ENCODE measurements at regions not wholly inside any gene's neighbourhood (a gene's known extent, or its start where the extent isn't known, plus 50 kb on each side); places are given as distances from the start of the nearest gene placed in this dataset.

DNA sequence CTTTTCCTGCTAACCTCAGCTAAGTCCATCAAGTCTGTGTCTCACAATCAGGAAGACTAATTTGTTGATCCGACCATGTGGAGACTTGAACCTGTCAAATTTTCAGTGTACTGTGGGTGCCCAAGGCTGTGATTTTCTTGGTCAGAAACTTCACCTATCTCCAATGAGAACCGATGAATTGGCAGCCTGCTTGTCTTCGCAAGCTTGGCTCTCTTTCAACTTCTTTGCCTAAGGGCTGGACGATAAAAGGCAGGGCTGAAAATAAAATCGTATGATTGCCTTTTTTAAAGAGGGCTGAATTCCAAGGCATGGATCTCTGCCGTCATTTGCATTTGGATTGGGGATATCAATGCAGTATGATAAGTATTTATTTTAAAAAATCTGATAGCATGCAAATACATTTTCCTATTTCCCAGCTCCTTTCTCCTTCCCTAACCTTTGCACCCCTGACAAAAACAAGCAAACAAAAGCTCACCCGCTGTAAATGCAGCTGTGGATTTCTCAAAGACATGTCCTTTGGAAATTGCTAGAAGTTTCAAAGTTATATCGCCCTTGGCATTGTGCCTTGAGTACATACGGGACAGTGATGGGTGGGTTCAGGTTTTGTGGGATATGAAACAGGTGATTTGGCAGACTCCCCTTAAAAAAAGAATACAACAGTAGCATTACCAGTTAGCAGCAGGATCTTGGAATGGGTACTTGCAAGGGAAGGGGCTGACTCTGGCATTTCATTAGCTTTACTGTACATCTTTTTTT, 80.6 kb downstream of the NPTX2 start:
- no peaks in the 10 kb centered on the region for H3K36me3 ChIP-seq (ENCODE audit: insufficient read depth)
- H3K4me1 Mint-ChIP-seq: no peaks in the 10 kb centered on the region
- TF ChIP-seq EZH2phosphoT487 (IDR thresholded peaks at IDR 0.05; ENCODE audit: unreplicated experiment) (no peak), POLR2AphosphoS5 (IDR thresholded peaks at IDR 0.05; ENCODE audit: low read depth) (no peak), EZH2 (IDR thresholded peaks at IDR 0.05; ENCODE audit: low read depth, unreplicated experiment) (no peak), CREB1 (CRISPR knock-in tag; IDR thresholded peaks at IDR 0.05; ENCODE audit: low read depth) (no peak), JUNB (IDR thresholded peaks at IDR 0.05; ENCODE audit: unreplicated experiment) (no peak), ZNF331 (CRISPR knock-in tag; IDR thresholded peaks at IDR 0.05; ENCODE audit: low read depth) (no peak), STAT1 (IDR thresholded peaks at IDR 0.05; ENCODE audit: unreplicated experiment) (no peak), ZNF114 (CRISPR knock-in tag; IDR thresholded peaks at IDR 0.05) (no peak)
- TF ChIP-seq, protein P1, sequence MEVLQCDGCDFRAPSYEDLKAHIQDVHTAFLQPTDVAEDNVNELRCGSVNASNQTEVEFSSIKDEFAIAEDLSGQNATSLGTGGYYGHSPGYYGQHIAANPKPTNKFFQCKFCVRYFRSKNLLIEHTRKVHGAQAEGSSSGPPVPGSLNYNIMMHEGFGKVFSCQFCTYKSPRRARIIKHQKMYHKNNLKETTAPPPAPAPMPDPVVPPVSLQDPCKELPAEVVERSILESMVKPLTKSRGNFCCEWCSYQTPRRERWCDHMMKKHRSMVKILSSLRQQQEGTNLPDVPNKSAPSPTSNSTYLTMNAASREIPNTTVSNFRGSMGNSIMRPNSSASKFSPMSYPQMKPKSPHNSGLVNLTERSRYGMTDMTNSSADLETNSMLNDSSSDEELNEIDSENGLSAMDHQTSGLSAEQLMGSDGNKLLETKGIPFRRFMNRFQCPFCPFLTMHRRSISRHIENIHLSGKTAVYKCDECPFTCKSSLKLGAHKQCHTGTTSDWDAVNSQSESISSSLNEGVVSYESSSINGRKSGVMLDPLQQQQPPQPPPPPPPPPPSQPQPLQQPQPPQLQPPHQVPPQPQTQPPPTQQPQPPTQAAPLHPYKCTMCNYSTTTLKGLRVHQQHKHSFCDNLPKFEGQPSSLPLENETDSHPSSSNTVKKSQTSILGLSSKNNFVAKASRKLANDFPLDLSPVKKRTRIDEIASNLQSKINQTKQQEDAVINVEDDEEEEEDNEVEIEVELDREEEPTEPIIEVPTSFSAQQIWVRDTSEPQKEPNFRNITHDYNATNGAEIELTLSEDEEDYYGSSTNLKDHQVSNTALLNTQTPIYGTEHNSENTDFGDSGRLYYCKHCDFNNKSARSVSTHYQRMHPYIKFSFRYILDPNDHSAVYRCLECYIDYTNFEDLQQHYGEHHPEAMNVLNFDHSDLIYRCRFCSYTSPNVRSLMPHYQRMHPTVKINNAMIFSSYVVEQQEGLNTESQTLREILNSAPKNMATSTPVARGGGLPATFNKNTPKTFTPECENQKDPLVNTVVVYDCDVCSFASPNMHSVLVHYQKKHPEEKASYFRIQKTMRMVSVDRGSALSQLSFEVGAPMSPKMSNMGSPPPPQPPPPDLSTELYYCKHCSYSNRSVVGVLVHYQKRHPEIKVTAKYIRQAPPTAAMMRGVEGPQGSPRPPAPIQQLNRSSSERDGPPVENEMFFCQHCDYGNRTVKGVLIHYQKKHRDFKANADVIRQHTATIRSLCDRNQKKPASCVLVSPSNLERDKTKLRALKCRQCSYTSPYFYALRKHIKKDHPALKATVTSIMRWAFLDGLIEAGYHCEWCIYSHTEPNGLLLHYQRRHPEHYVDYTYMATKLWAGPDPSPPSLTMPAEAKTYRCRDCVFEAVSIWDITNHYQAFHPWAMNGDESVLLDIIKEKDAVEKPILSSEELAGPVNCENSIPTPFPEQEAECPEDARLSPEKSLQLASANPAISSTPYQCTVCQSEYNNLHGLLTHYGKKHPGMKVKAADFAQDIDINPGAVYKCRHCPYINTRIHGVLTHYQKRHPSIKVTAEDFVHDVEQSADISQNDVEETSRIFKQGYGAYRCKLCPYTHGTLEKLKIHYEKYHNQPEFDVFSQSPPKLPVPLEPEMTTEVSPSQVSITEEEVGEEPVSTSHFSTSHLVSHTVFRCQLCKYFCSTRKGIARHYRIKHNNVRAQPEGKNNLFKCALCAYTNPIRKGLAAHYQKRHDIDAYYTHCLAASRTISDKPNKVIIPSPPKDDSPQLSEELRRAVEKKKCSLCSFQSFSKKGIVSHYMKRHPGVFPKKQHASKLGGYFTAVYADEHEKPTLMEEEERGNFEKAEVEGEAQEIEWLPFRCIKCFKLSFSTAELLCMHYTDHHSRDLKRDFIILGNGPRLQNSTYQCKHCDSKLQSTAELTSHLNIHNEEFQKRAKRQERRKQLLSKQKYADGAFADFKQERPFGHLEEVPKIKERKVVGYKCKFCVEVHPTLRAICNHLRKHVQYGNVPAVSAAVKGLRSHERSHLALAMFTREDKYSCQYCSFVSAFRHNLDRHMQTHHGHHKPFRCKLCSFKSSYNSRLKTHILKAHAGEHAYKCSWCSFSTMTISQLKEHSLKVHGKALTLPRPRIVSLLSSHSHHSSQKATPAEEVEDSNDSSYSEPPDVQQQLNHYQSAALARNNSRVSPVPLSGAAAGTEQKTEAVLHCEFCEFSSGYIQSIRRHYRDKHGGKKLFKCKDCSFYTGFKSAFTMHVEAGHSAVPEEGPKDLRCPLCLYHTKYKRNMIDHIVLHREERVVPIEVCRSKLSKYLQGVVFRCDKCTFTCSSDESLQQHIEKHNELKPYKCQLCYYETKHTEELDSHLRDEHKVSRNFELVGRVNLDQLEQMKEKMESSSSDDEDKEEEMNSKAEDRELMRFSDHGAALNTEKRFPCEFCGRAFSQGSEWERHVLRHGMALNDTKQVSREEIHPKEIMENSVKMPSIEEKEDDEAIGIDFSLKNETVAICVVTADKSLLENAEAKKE (CRISPR knock-in tag; IDR thresholded peaks at IDR 0.05): no peak
- TF ChIP-seq, protein P2, sequence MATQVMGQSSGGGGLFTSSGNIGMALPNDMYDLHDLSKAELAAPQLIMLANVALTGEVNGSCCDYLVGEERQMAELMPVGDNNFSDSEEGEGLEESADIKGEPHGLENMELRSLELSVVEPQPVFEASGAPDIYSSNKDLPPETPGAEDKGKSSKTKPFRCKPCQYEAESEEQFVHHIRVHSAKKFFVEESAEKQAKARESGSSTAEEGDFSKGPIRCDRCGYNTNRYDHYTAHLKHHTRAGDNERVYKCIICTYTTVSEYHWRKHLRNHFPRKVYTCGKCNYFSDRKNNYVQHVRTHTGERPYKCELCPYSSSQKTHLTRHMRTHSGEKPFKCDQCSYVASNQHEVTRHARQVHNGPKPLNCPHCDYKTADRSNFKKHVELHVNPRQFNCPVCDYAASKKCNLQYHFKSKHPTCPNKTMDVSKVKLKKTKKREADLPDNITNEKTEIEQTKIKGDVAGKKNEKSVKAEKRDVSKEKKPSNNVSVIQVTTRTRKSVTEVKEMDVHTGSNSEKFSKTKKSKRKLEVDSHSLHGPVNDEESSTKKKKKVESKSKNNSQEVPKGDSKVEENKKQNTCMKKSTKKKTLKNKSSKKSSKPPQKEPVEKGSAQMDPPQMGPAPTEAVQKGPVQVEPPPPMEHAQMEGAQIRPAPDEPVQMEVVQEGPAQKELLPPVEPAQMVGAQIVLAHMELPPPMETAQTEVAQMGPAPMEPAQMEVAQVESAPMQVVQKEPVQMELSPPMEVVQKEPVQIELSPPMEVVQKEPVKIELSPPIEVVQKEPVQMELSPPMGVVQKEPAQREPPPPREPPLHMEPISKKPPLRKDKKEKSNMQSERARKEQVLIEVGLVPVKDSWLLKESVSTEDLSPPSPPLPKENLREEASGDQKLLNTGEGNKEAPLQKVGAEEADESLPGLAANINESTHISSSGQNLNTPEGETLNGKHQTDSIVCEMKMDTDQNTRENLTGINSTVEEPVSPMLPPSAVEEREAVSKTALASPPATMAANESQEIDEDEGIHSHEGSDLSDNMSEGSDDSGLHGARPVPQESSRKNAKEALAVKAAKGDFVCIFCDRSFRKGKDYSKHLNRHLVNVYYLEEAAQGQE (IDR thresholded peaks at IDR 0.05; ENCODE audit: unreplicated experiment): no peak
- TF ChIP-seq, protein P3, sequence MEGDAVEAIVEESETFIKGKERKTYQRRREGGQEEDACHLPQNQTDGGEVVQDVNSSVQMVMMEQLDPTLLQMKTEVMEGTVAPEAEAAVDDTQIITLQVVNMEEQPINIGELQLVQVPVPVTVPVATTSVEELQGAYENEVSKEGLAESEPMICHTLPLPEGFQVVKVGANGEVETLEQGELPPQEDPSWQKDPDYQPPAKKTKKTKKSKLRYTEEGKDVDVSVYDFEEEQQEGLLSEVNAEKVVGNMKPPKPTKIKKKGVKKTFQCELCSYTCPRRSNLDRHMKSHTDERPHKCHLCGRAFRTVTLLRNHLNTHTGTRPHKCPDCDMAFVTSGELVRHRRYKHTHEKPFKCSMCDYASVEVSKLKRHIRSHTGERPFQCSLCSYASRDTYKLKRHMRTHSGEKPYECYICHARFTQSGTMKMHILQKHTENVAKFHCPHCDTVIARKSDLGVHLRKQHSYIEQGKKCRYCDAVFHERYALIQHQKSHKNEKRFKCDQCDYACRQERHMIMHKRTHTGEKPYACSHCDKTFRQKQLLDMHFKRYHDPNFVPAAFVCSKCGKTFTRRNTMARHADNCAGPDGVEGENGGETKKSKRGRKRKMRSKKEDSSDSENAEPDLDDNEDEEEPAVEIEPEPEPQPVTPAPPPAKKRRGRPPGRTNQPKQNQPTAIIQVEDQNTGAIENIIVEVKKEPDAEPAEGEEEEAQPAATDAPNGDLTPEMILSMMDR (conservative IDR thresholded peaks at IDR 0.05; ENCODE audit: low read depth in 2 of 2): no peak
- TF ChIP-seq, protein P4, sequence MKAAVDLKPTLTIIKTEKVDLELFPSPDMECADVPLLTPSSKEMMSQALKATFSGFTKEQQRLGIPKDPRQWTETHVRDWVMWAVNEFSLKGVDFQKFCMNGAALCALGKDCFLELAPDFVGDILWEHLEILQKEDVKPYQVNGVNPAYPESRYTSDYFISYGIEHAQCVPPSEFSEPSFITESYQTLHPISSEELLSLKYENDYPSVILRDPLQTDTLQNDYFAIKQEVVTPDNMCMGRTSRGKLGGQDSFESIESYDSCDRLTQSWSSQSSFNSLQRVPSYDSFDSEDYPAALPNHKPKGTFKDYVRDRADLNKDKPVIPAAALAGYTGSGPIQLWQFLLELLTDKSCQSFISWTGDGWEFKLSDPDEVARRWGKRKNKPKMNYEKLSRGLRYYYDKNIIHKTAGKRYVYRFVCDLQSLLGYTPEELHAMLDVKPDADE (IDR thresholded peaks at IDR 0.05): no peak

More for the DNA sequence above, 80.6 kb downstream of the NPTX2 start:
- no peak overlapping the region for H3K4me2 ChIP-seq
- H3K4me3 ChIP-seq: no peak overlapping the region
- no peak for DNase-seq (ENCODE audit: low spot score)
- H3F3A ChIP-seq (replicated peaks; ENCODE audit: low read depth): no peaks in the 10 kb centered on the region
- no peak for ATAC-seq
- Mint-ChIP-seq H3K4me3 (no peak overlapping the region), H3K27me3 (ENCODE audit: insufficient read depth, low read depth, poor library complexity) (peaks cover 3% of the 10 kb centered on the region), H3K9me3 (peaks cover 37% of the 10 kb centered on the region), H3K36me3 (ENCODE audit: low read depth) (peaks cover 11% of the 10 kb centered on the region), H3K27ac (no peak overlapping the region)
- no peaks in the 10 kb centered on the region for H3K4me1 ChIP-seq (ENCODE audit: insufficient read depth)
- H3K27me3 ChIP-seq (ENCODE audit: insufficient read depth): no peaks in the 10 kb centered on the region
- H3K9me2 ChIP-seq (ENCODE audit: insufficient read depth): no peaks in the 10 kb centered on the region
- H4K20me1 ChIP-seq (replicated peaks; ENCODE audit: insufficient read depth): no peaks in the 10 kb centered on the region
- H3K79me2 ChIP-seq (replicated peaks; ENCODE audit: insufficient read depth): no peaks in the 10 kb centered on the region
- H2AFZ ChIP-seq: no peak overlapping the region
- H3K27ac ChIP-seq (ENCODE audit: low read depth): no peak overlapping the region
